Tibial nerve (tissue), 4 donors: ENCODE measurements at regions not wholly inside any gene's neighbourhood (a gene's known extent, or its start where the extent isn't known, plus 50 kb on each side); places are given as distances from the start of the nearest gene placed in this dataset.

Experiments
- CTCF ChIP-seq, 5 experiments: fragments of 200-600 bp in 3 of 5; fragments of 450-650 bp in 2 of 5; sonication (generic) in 3 of 5; IDR thresholded peaks; one replicate each; pipeline ENCODE4 v1.5.1; 2016 to 2019; ENCODE audit warnings: antibody characterized with exemption in 5 of 5, mild to moderate bottlenecking in 3 of 5, moderate library complexity in 2 of 5
- EP300 ChIP-seq, 2 donors: sonication (generic); formaldehyde crosslinking; IDR thresholded peaks; one replicate each; pipeline ENCODE4 v1.6.1; 2017; ENCODE audit warnings: antibody characterized with exemption in 2 of 2, mild to moderate bottlenecking in 1 of 2
- POLR2A ChIP-seq, 2 donors: fragments of 450-650 bp; IDR thresholded peaks; one replicate each; pipeline ENCODE4 v1.6.1; 2017; ENCODE audit warnings: antibody characterized with exemption in 2 of 2, mild to moderate bottlenecking in 2 of 2, moderate library complexity in 2 of 2

- TF ChIP-seq CTCF (IDR thresholded peaks at IDR 0.05) (no peak), POLR2A (IDR thresholded peaks at IDR 0.05) (no peak), EP300 (IDR thresholded peaks at IDR 0.05) (no peak)
Measured at GRCh38 chr5:91434348-91434747, 51.2 kb upstream of the ARRDC3 start.
